Erythroblast (primary cell): ENCODE measurements at regions not wholly inside any gene's neighbourhood (a gene's known extent, or its start where the extent isn't known, plus 50 kb on each side); places are given as distances from the start of the nearest gene placed in this dataset.

Experiments
- GATA1 ChIP-seq: IDR thresholded peaks from 2 replicates; pipeline ENCODE4 v1.6.1; 2011; ENCODE audit warnings: low read depth, mild to moderate bottlenecking, control low read depth, low read length, moderate library complexity
- POLR2A ChIP-seq: IDR thresholded peaks from 2 replicates; pipeline ENCODE4 v1.6.1; 2011; ENCODE audit warnings: mild to moderate bottlenecking, low read length

GRCh38 chr12:127145241-127145928, 1121.6 kb upstream of the TMEM132C start:
- TF ChIP-seq POLR2A (no peak), GATA1 (no peak)
